ENCODE measurements at regions not wholly inside any gene's neighbourhood (a gene's known extent, or its start where the extent isn't known, plus 50 kb on each side); places are given as distances from the start of the nearest gene placed in this dataset.
A peak's percentile ranks its signal among the peaks of the same experiment; 100 is the strongest.

- TF ChIP-seq RNF219 (CRISPR knock-in tag; IDR thresholded peaks at IDR 0.05) (no peak), ZC3H4 (CRISPR knock-in tag; IDR thresholded peaks at IDR 0.05; ENCODE audit: borderline replicate concordance) (no peak), ZNF138 (CRISPR knock-in tag; IDR thresholded peaks at IDR 0.05; ENCODE audit: low read depth) (no peak), ZNF740 (CRISPR knock-in tag; IDR thresholded peaks at IDR 0.05) (no peak), THRA (CRISPR knock-in tag; IDR thresholded peaks at IDR 0.05; ENCODE audit: borderline replicate concordance) (no peak), GATAD2A (CRISPR knock-in tag; IDR thresholded peaks at IDR 0.05) (peak; percentile 59; the same call in 1 of the 2 replicates), NR1H2 (CRISPR knock-in tag; IDR thresholded peaks at IDR 0.05; ENCODE audit: borderline replicate concordance, low read depth) (no peak), RBM39 (IDR thresholded peaks at IDR 0.05; ENCODE audit: low read depth, low read length, poor library complexity, severe bottlenecking) (no peak), ZNF776 (CRISPR knock-in tag; IDR thresholded peaks at IDR 0.05) (no peak), ZNF549 (CRISPR knock-in tag; IDR thresholded peaks at IDR 0.05) (no peak), HMGXB4 (CRISPR knock-in tag; IDR thresholded peaks at IDR 0.05; ENCODE audit: borderline replicate concordance in 1 of 2, low read depth in 1 of 2) (peak in 1 of 2 experiments; percentile 59; a peak in 1 of 4 replicates), CSRNP2 (CRISPR knock-in tag; conservative IDR thresholded peaks at IDR 0.05; ENCODE audit: low read depth) (no peak), ZFX (CRISPR knock-in tag; IDR thresholded peaks at IDR 0.05; ENCODE audit: low read depth) (no peak), TAF1 (CRISPR knock-in tag; IDR thresholded peaks at IDR 0.05) (peak; percentile 55; the same call in 1 of the 2 replicates), GLI4 (CRISPR knock-in tag; IDR thresholded peaks at IDR 0.05; ENCODE audit: borderline replicate concordance) (no peak), ZNF253 (CRISPR knock-in tag; IDR thresholded peaks at IDR 0.05; ENCODE audit: borderline replicate concordance) (no peak), MAFK (conservative IDR thresholded peaks at IDR 0.05 in 1 of 2, IDR thresholded peaks at IDR 0.05 in 1 of 2; ENCODE audit: low read length in 2 of 2) (0 out of 4 replicates have a peak, but pooled peaks of 1 of the 2 experiments have one; percentile 30), AGO2 (optimal IDR thresholded peaks at IDR 0.05; ENCODE audit: low read depth, low read length) (no peak), KDM6A (CRISPR knock-in tag; IDR thresholded peaks at IDR 0.05; ENCODE audit: low read depth) (no peak), AGO1 (IDR thresholded peaks at IDR 0.05; ENCODE audit: low read depth, low read length, poor library complexity, severe bottlenecking) (no peak), ARNT2 (CRISPR knock-in tag; IDR thresholded peaks at IDR 0.05; ENCODE audit: low read depth) (no peak), ZNF143 (CRISPR knock-in tag; IDR thresholded peaks at IDR 0.05) (peak; percentile 30; the same call in 1 of the 2 replicates), HMG20B (CRISPR knock-in tag; conservative IDR thresholded peaks at IDR 0.05) (no peak)
Observed at GRCh38 chr5:173689171-173689736, 72.8 kb upstream of the BOD1 start (continued).

Measured in HepG2 (cell line).